ENCODE measurements at regions not wholly inside any gene's neighbourhood (a gene's known extent, or its start where the extent isn't known, plus 50 kb on each side); places are given as distances from the start of the nearest gene placed in this dataset.

GRCh38 chr13:65787082-65787481 lies 1443.1 kb downstream of the PCDH9 start:
- TF ChIP-seq, protein P1, sequence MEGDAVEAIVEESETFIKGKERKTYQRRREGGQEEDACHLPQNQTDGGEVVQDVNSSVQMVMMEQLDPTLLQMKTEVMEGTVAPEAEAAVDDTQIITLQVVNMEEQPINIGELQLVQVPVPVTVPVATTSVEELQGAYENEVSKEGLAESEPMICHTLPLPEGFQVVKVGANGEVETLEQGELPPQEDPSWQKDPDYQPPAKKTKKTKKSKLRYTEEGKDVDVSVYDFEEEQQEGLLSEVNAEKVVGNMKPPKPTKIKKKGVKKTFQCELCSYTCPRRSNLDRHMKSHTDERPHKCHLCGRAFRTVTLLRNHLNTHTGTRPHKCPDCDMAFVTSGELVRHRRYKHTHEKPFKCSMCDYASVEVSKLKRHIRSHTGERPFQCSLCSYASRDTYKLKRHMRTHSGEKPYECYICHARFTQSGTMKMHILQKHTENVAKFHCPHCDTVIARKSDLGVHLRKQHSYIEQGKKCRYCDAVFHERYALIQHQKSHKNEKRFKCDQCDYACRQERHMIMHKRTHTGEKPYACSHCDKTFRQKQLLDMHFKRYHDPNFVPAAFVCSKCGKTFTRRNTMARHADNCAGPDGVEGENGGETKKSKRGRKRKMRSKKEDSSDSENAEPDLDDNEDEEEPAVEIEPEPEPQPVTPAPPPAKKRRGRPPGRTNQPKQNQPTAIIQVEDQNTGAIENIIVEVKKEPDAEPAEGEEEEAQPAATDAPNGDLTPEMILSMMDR (conservative IDR thresholded peaks at IDR 0.05; ENCODE audit: low read length) = no peak
- no peak for TF ChIP-seq EZH2phosphoT487 (IDR thresholded peaks at IDR 0.05; ENCODE audit: borderline replicate concordance)

All from Loucy (cell line).